ENCODE measurements at regions not wholly inside any gene's neighbourhood (a gene's known extent, or its start where the extent isn't known, plus 50 kb on each side); places are given as distances from the start of the nearest gene placed in this dataset.

DNA sequence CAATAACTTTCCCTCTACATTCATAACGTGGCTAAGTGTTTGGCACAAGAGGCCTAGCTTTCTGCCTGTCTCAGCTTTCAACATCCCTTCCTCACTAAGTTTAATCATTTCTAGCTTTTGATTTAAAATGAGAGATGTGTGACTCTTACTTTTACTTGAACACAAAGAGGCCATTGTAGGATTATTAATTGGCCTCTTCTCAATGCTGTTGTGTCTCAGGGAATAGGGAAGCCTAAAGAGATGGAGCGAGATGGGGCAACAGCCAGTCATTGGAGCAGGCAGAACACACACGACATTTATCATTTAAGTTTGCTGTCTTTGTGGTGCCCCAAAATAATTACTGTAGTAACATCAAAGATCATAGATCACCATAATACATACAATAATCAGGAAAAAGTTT, 167.1 kb upstream of the TRIM24 start:
- no CpG with 5 or more reads among the region's 3 CpGs for WGBS (ENCODE audit: extremely low coverage, insufficient coverage, low lambda C conversion rate)

DNA sequence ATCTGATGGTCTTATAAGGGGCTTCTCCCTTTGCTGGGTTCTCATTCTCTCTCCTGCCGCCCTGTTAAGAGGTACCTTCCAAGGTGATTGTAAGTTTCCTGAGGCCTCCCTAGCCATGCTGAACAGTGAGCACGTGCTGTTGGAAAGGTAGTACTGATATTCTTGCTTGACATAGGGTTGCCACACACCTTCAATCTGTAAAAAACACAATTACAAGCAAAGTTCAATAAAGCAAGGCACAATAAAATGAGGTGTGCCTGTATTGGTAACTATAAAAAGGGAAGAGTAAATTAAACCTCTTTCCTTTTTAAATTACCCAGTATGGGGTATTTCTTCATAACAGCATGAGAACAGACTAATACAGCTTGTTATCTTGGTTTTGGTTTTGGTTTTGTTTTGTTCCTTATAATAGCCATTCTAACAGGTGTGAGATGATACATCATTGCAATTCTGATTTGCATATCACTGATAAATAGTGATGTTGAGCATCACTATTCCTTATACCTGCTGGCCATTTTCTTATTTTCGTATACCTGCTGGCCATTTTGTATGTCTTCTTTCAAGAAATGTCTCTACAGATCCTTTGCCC, 164.9 kb upstream of the TRIM24 start:
- Histone ChIP-seq H2BK120ac (ENCODE audit: low read depth, low read length) (no peak overlapping the region), H3K79me2 (ENCODE audit: control insufficient read depth, insufficient read depth, low read length) (no peaks in the 10 kb centered on the region), H3K9ac (ENCODE audit: low read length) (no peak overlapping the region), H3K4me1 (ENCODE audit: control insufficient read depth, low read depth, low read length) (no peaks in the 10 kb centered on the region), H2BK15ac (replicated peaks; ENCODE audit: low read depth) (no peak overlapping the region), H4K8ac (ENCODE audit: low read depth, low read length) (no peak overlapping the region), H3K23ac (ENCODE audit: low read length) (no peak overlapping the region), H2BK5ac (ENCODE audit: low read length) (no peak overlapping the region), H3K56ac (ENCODE audit: low read length) (no peak overlapping the region), H3K4me3 (ENCODE audit: low read length) (no peak overlapping the region), H2AK5ac (ENCODE audit: low read length) (no peak overlapping the region), H3K36me3 (ENCODE audit: control insufficient read depth, insufficient read depth, low read length) (no peaks in the 10 kb centered on the region), H3K27ac (ENCODE audit: low read depth, low read length) (no peak overlapping the region), H3K27me3 (ENCODE audit: insufficient read depth, low read length, poor library complexity) (no peaks in the 10 kb centered on the region), H3K18ac (ENCODE audit: low read length) (no peak overlapping the region), H3K4me2 (ENCODE audit: low read length) (no peak overlapping the region), H4K5ac (ENCODE audit: low read length) (no peak overlapping the region), H3K4ac (ENCODE audit: low read depth, low read length) (no peak overlapping the region), H3K79me1 (ENCODE audit: low read length) (no peaks in the 10 kb centered on the region)
- WGBS (ENCODE audit: extremely low coverage, insufficient coverage, low lambda C conversion rate) = no CpG with 5 or more reads among the region's 3 CpGs
- DNase-seq = no peak

More for the DNA sequence above, 167.1 kb upstream of the TRIM24 start:
- Histone ChIP-seq H2BK120ac (ENCODE audit: low read depth, low read length) (no peak overlapping the region), H3K4me2 (ENCODE audit: low read length) (no peak overlapping the region), H3K4me1 (ENCODE audit: control insufficient read depth, low read depth, low read length) (no peaks in the 10 kb centered on the region), H3K27me3 (ENCODE audit: insufficient read depth, low read length, poor library complexity) (no peaks in the 10 kb centered on the region), H3K79me1 (ENCODE audit: low read length) (no peaks in the 10 kb centered on the region), H3K27ac (ENCODE audit: low read depth, low read length) (no peak overlapping the region), H4K5ac (ENCODE audit: low read length) (no peak overlapping the region), H3K56ac (ENCODE audit: low read length) (no peak overlapping the region), H4K8ac (ENCODE audit: low read depth, low read length) (no peak overlapping the region), H2BK5ac (ENCODE audit: low read length) (no peak overlapping the region), H3K4ac (ENCODE audit: low read depth, low read length) (no peak overlapping the region), H2AK5ac (ENCODE audit: low read length) (no peak overlapping the region), H3K9ac (ENCODE audit: low read length) (no peak overlapping the region), H3K36me3 (ENCODE audit: control insufficient read depth, insufficient read depth, low read length) (no peaks in the 10 kb centered on the region), H2BK15ac (replicated peaks; ENCODE audit: low read depth) (no peak overlapping the region), H3K4me3 (ENCODE audit: low read length) (no peak overlapping the region), H3K23ac (ENCODE audit: low read length) (no peak overlapping the region), H3K18ac (ENCODE audit: low read length) (no peak overlapping the region), H3K79me2 (ENCODE audit: control insufficient read depth, insufficient read depth, low read length) (no peaks in the 10 kb centered on the region)
- DNase-seq = no peak

DNA sequence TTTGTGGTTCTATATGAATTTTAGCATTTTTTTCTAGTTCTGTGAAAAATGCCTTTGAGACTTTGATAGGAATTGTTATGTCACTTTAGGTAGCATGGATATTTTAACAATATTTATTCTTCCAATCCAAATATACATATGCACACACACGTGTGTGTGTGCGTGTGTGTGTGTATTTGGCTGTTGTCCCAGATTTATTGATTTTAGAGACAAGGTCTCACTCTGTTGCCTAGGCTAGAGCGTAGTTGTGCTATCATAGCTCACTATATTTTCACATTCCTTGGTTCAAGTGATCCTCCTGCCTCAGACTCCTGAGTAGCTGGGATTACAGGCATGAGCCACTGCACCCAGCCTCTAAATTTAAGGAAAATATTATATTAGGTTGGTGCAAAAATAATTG, 162.5 kb upstream of the TRIM24 start:
- no peak overlapping the region for H3K18ac ChIP-seq (ENCODE audit: low read length)
- no peak for DNase-seq

DNA sequence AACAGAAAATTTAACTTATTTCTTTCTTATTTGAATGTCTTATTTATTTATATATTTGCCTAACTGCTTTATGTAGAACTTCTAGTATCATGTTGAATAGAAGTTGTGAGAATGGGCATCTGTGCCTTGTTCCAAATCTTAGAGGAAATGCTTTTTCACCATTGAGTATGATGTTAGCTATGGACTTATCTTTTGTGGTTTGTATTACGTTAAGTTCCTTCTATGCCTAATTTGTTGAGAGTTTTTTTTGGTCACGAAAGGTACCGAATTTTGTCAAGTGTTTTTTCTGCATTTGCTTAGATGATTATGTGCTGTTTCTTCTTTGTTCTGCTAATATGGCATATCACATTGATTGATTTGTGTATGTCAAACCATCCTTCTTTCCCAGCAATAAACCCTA, 161.0 kb upstream of the TRIM24 start:
- no peak overlapping the region for H2BK5ac ChIP-seq (ENCODE audit: low read length)
- H3K4me2 ChIP-seq (ENCODE audit: low read length) = no peak overlapping the region
- no peaks in the 10 kb centered on the region for H3K4me1 ChIP-seq (ENCODE audit: control insufficient read depth, low read depth, low read length)
- H4K8ac ChIP-seq (ENCODE audit: low read depth, low read length) = no peak overlapping the region
- H3K4ac ChIP-seq (ENCODE audit: low read depth, low read length) = no peak overlapping the region
- no peak overlapping the region for H3K4me3 ChIP-seq (ENCODE audit: low read length)
- H2AK5ac ChIP-seq (ENCODE audit: low read length) = no peak overlapping the region
- H3K79me2 ChIP-seq (ENCODE audit: control insufficient read depth, insufficient read depth, low read length) = no peaks in the 10 kb centered on the region
- no peak overlapping the region for H3K56ac ChIP-seq (ENCODE audit: low read length)
- WGBS (ENCODE audit: extremely low coverage, insufficient coverage, low lambda C conversion rate) = no CpG with 5 or more reads among the region's 3 CpGs
- no peak overlapping the region for H2BK15ac ChIP-seq (replicated peaks; ENCODE audit: low read depth)
- H3K18ac ChIP-seq (ENCODE audit: low read length) = no peak overlapping the region
- no peak overlapping the region for H3K9ac ChIP-seq (ENCODE audit: low read length)
- no peak overlapping the region for H2BK120ac ChIP-seq (ENCODE audit: low read depth, low read length)
- H3K79me1 ChIP-seq (ENCODE audit: low read length) = no peaks in the 10 kb centered on the region
- DNase-seq = no peak
- no peak overlapping the region for H3K23ac ChIP-seq (ENCODE audit: low read length)
- H3K36me3 ChIP-seq (ENCODE audit: control insufficient read depth, insufficient read depth, low read length) = no peaks in the 10 kb centered on the region
- no peaks in the 10 kb centered on the region for H3K27me3 ChIP-seq (ENCODE audit: insufficient read depth, low read length, poor library complexity)
- H4K5ac ChIP-seq (ENCODE audit: low read length) = no peak overlapping the region
- H3K27ac ChIP-seq (ENCODE audit: low read depth, low read length) = no peak overlapping the region

More for the DNA sequence above, 162.5 kb upstream of the TRIM24 start:
- Histone ChIP-seq H3K79me1 (ENCODE audit: low read length) (no peaks in the 10 kb centered on the region), H3K4me2 (ENCODE audit: low read length) (no peak overlapping the region), H3K27me3 (ENCODE audit: insufficient read depth, low read length, poor library complexity) (no peaks in the 10 kb centered on the region), H3K4ac (ENCODE audit: low read depth, low read length) (no peak overlapping the region), H3K9ac (ENCODE audit: low read length) (no peak overlapping the region), H3K36me3 (ENCODE audit: control insufficient read depth, insufficient read depth, low read length) (no peaks in the 10 kb centered on the region), H3K27ac (ENCODE audit: low read depth, low read length) (no peak overlapping the region), H2BK5ac (ENCODE audit: low read length) (no peak overlapping the region), H2AK5ac (ENCODE audit: low read length) (no peak overlapping the region), H4K5ac (ENCODE audit: low read length) (no peak overlapping the region), H4K8ac (ENCODE audit: low read depth, low read length) (no peak overlapping the region), H3K23ac (ENCODE audit: low read length) (no peak overlapping the region), H2BK15ac (replicated peaks; ENCODE audit: low read depth) (no peak overlapping the region), H3K4me1 (ENCODE audit: control insufficient read depth, low read depth, low read length) (no peaks in the 10 kb centered on the region), H3K79me2 (ENCODE audit: control insufficient read depth, insufficient read depth, low read length) (no peaks in the 10 kb centered on the region), H3K56ac (ENCODE audit: low read length) (no peak overlapping the region), H2BK120ac (ENCODE audit: low read depth, low read length) (no peak overlapping the region), H3K4me3 (ENCODE audit: low read length) (no peak overlapping the region)
- WGBS (ENCODE audit: extremely low coverage, insufficient coverage, low lambda C conversion rate) = no CpG with 5 or more reads among the region's 3 CpGs

DNA sequence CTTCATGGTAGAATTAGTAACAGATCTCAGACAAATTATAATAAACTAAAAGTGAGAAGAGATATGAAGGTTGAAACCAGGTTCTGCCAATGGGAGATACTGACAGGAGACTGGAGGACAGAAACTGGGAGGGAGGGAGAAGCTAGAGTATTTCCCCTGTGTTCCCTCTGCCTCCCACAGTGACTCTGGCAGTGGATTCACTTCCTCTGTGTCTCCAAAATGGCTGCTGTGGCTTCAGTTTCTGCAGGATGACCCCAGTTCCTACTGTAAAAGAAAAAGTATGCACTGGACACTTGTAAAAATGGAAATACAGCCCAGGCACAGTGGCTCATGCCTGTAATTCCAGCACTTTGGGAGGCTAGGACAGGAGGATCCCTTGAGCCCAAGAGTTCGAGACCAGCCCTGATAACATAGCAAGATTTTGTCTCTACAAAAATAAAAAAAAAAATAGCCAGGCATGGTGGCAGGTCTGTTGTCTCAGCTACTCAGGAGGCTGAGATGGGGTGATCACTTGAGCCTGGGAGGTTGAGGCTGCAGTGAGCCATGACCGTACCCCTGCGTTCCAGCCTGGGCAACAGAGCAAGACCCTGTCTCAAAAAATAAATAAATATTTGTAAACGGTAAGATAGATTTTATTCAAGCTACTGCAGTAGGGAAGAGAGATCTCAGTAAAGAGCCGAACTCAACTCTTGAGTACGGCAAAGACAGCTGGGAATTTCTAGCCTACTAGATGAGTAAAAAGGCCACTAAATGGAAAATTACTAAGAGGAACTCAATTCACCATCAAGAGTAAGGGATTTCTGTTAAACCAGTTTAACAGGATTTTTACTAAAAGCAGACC, 156.6 kb upstream of the TRIM24 start:
- Histone ChIP-seq H3K56ac (ENCODE audit: low read length) (no peak overlapping the region), H3K4me3 (ENCODE audit: low read length) (no peak overlapping the region), H4K8ac (ENCODE audit: low read depth, low read length) (no peak overlapping the region), H3K79me1 (ENCODE audit: low read length) (no peaks in the 10 kb centered on the region), H3K36me3 (ENCODE audit: control insufficient read depth, insufficient read depth, low read length) (no peaks in the 10 kb centered on the region), H2BK15ac (replicated peaks; ENCODE audit: low read depth) (no peak overlapping the region), H3K4me2 (ENCODE audit: low read length) (no peak overlapping the region), H4K5ac (ENCODE audit: low read length) (no peak overlapping the region), H3K9ac (ENCODE audit: low read length) (no peak overlapping the region), H3K18ac (ENCODE audit: low read length) (no peak overlapping the region), H3K79me2 (ENCODE audit: control insufficient read depth, insufficient read depth, low read length) (no peaks in the 10 kb centered on the region), H3K4ac (ENCODE audit: low read depth, low read length) (no peak overlapping the region), H3K27ac (ENCODE audit: low read depth, low read length) (no peak overlapping the region), H2AK5ac (ENCODE audit: low read length) (no peak overlapping the region), H2BK5ac (ENCODE audit: low read length) (no peak overlapping the region), H3K27me3 (ENCODE audit: insufficient read depth, low read length, poor library complexity) (no peaks in the 10 kb centered on the region), H3K4me1 (ENCODE audit: control insufficient read depth, low read depth, low read length) (no peaks in the 10 kb centered on the region), H2BK120ac (ENCODE audit: low read depth, low read length) (no peak overlapping the region), H3K23ac (ENCODE audit: low read length) (no peak overlapping the region)
- no peak for DNase-seq
- WGBS (ENCODE audit: extremely low coverage, insufficient coverage, low lambda C conversion rate) = no CpG with 5 or more reads among the region's 6 CpGs

DNA sequence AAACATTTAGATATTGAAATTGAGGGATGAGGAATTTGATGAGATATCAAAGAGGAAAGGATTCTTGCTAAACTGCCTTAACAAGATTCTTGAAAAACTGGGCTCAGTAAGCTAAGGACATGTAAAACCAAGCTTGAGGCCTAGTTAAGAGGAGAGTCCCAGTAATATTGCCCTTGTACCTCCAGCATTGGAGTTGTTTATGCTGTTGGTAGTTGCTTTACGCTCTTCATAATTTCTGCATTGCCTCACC, 156.1 kb upstream of the TRIM24 start:
- Histone ChIP-seq H3K79me1 (ENCODE audit: low read length) (no peaks in the 10 kb centered on the region), H3K56ac (ENCODE audit: low read length) (no peak overlapping the region), H2BK5ac (ENCODE audit: low read length) (no peak overlapping the region), H3K4me1 (ENCODE audit: control insufficient read depth, low read depth, low read length) (no peaks in the 10 kb centered on the region), H2AK5ac (ENCODE audit: low read length) (no peak overlapping the region), H3K4me2 (ENCODE audit: low read length) (no peak overlapping the region), H3K9ac (ENCODE audit: low read length) (no peak overlapping the region), H3K23ac (ENCODE audit: low read length) (no peak overlapping the region), H2BK15ac (replicated peaks; ENCODE audit: low read depth) (no peak overlapping the region), H3K79me2 (ENCODE audit: control insufficient read depth, insufficient read depth, low read length) (no peaks in the 10 kb centered on the region), H3K4me3 (ENCODE audit: low read length) (no peak overlapping the region), H3K27ac (ENCODE audit: low read depth, low read length) (no peak overlapping the region), H3K27me3 (ENCODE audit: insufficient read depth, low read length, poor library complexity) (no peaks in the 10 kb centered on the region), H2BK120ac (ENCODE audit: low read depth, low read length) (no peak overlapping the region), H3K36me3 (ENCODE audit: control insufficient read depth, insufficient read depth, low read length) (no peaks in the 10 kb centered on the region), H3K4ac (ENCODE audit: low read depth, low read length) (no peak overlapping the region), H4K8ac (ENCODE audit: low read depth, low read length) (no peak overlapping the region), H4K5ac (ENCODE audit: low read length) (no peak overlapping the region), H3K18ac (ENCODE audit: low read length) (no peak overlapping the region)
- WGBS (ENCODE audit: extremely low coverage, insufficient coverage, low lambda C conversion rate) = no CpG with 5 or more reads among the region's 1 CpG
- DNase-seq = peak; percentile 56
